ENCODE measurements at regions not wholly inside any gene's neighbourhood (a gene's known extent, or its start where the extent isn't known, plus 50 kb on each side); places are given as distances from the start of the nearest gene placed in this dataset.

- Histone ChIP-seq H3K36me3 (no peaks in the 10 kb centered on the region), H3K4me1 (no peaks in the 10 kb centered on the region), H3K27ac (no peak overlapping the region), H3K4me3 (no peak overlapping the region), H3K27me3 (peaks cover 0 to 5% (median 0%) of the 10 kb centered on the region in 4 donors), H3K9me3 (no peaks in the 10 kb centered on the region)
- intact Hi-C loops (cut with DNase I) = no loop called here
- WGBS, 2 donors = 45 to 50% methylated on average over 4 of the region's 6 CpGs
- DNase-seq = no peak
- TF ChIP-seq POLR2A (IDR thresholded peaks at IDR 0.05) = no peak
- TF ChIP-seq, protein P1, sequence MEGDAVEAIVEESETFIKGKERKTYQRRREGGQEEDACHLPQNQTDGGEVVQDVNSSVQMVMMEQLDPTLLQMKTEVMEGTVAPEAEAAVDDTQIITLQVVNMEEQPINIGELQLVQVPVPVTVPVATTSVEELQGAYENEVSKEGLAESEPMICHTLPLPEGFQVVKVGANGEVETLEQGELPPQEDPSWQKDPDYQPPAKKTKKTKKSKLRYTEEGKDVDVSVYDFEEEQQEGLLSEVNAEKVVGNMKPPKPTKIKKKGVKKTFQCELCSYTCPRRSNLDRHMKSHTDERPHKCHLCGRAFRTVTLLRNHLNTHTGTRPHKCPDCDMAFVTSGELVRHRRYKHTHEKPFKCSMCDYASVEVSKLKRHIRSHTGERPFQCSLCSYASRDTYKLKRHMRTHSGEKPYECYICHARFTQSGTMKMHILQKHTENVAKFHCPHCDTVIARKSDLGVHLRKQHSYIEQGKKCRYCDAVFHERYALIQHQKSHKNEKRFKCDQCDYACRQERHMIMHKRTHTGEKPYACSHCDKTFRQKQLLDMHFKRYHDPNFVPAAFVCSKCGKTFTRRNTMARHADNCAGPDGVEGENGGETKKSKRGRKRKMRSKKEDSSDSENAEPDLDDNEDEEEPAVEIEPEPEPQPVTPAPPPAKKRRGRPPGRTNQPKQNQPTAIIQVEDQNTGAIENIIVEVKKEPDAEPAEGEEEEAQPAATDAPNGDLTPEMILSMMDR (IDR thresholded peaks at IDR 0.05) = no peak
These were observed 103.8 kb downstream of the HAPSTR1 start for GRCh38 chr16:9195287-9195686.

- Histone ChIP-seq H3K9me3 (no peaks in the 10 kb centered on the region), H3K36me3 (no peaks in the 10 kb centered on the region), H3K4me1 (no peaks in the 10 kb centered on the region), H3K27me3 (peaks cover 0 to 5% (median 0%) of the 10 kb centered on the region in 4 donors), H3K4me3 (no peak overlapping the region), H3K27ac (no peak overlapping the region)
- TF ChIP-seq, protein P1 (IDR thresholded peaks at IDR 0.05) = no peak
- no peak for TF ChIP-seq POLR2A (IDR thresholded peaks at IDR 0.05)
- intact Hi-C loops (cut with DNase I) = no loop called here
- 41 to 55% methylated on average over 4 to 8 of the region's 8 CpGs for WGBS, 2 donors
- no peak for DNase-seq
These were observed 106.7 kb downstream of the HAPSTR1 start for GRCh38 chr16:9197957-9198661.

GRCh38 chr16:9199311-9199710 lies 107.9 kb downstream of the HAPSTR1 start:
- intact Hi-C loops (cut with DNase I) = no loop called here
- TF ChIP-seq, protein P1 (IDR thresholded peaks at IDR 0.05) = no peak
- TF ChIP-seq POLR2A (IDR thresholded peaks at IDR 0.05) = no peak
- H3K27me3 ChIP-seq = peaks cover 0 to 5% (median 0%) of the 10 kb centered on the region in 4 donors
- no peak overlapping the region for H3K4me3 ChIP-seq
- no peak overlapping the region for H3K27ac ChIP-seq
- no peak for DNase-seq
- 36 to 70% methylated on average over 8 of the region's 8 CpGs for WGBS, 2 donors
- no peaks in the 10 kb centered on the region for H3K9me3 ChIP-seq
- no peaks in the 10 kb centered on the region for H3K4me1 ChIP-seq
- no peaks in the 10 kb centered on the region for H3K36me3 ChIP-seq

GRCh38 chr16:9199751-9200150 lies 108.3 kb downstream of the HAPSTR1 start:
- Histone ChIP-seq H3K36me3 (no peaks in the 10 kb centered on the region), H3K9me3 (no peaks in the 10 kb centered on the region), H3K27ac (no peak overlapping the region), H3K27me3 (peaks cover 0 to 5% (median 0%) of the 10 kb centered on the region in 4 donors), H3K4me3 (no peak overlapping the region), H3K4me1 (no peaks in the 10 kb centered on the region)
- TF ChIP-seq POLR2A (IDR thresholded peaks at IDR 0.05) = no peak
- TF ChIP-seq, protein P1 (IDR thresholded peaks at IDR 0.05) = no peak
- intact Hi-C loops (cut with DNase I) = no loop called here
- 63 to 81% methylated on average over 2 of the region's 2 CpGs for WGBS, 2 donors
- no peak for DNase-seq

GRCh38 chr16:9203956-9204355 lies 112.5 kb downstream of the HAPSTR1 start:
- Histone ChIP-seq H3K4me3 (no peak overlapping the region), H3K27ac (no peak overlapping the region), H3K4me1 (no peaks in the 10 kb centered on the region), H3K36me3 (no peaks in the 10 kb centered on the region), H3K27me3 (no peaks in the 10 kb centered on the region), H3K9me3 (no peaks in the 10 kb centered on the region)
- 70 to 87% methylated on average over 4 to 10 of the region's 10 CpGs for WGBS, 2 donors
- TF ChIP-seq, protein P1 (IDR thresholded peaks at IDR 0.05) = no peak
- TF ChIP-seq POLR2A (IDR thresholded peaks at IDR 0.05) = no peak
- intact Hi-C loops (cut with DNase I) = no loop called here
- no peak for DNase-seq
